ENCODE measurements at regions not wholly inside any gene's neighbourhood (a gene's known extent, or its start where the extent isn't known, plus 50 kb on each side); places are given as distances from the start of the nearest gene placed in this dataset.

GRCh38 chr5:91884036-91884435 is 500.9 kb upstream of the ARRDC3 start:
- Histone ChIP-seq H3K27ac (no peak overlapping the region), H3K9me3 (no peaks in the 10 kb centered on the region), H3K36me3 (no peaks in the 10 kb centered on the region), H3K27me3 (no peaks in the 10 kb centered on the region), H3K4me1 (no peaks in the 10 kb centered on the region), H3K4me3 (no peak overlapping the region)
- FAIRE-seq, result no peak
- intact Hi-C loops (cut with DNase I), result no loop called here
- TF ChIP-seq, protein P1, sequence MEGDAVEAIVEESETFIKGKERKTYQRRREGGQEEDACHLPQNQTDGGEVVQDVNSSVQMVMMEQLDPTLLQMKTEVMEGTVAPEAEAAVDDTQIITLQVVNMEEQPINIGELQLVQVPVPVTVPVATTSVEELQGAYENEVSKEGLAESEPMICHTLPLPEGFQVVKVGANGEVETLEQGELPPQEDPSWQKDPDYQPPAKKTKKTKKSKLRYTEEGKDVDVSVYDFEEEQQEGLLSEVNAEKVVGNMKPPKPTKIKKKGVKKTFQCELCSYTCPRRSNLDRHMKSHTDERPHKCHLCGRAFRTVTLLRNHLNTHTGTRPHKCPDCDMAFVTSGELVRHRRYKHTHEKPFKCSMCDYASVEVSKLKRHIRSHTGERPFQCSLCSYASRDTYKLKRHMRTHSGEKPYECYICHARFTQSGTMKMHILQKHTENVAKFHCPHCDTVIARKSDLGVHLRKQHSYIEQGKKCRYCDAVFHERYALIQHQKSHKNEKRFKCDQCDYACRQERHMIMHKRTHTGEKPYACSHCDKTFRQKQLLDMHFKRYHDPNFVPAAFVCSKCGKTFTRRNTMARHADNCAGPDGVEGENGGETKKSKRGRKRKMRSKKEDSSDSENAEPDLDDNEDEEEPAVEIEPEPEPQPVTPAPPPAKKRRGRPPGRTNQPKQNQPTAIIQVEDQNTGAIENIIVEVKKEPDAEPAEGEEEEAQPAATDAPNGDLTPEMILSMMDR (IDR thresholded peaks at IDR 0.05), result no peak
- ATAC-seq, result no peak
- 45 to 65% methylated on average over 1 of the region's 1 CpG for WGBS, 2 donors
- no peak for DNase-seq

DNA sequence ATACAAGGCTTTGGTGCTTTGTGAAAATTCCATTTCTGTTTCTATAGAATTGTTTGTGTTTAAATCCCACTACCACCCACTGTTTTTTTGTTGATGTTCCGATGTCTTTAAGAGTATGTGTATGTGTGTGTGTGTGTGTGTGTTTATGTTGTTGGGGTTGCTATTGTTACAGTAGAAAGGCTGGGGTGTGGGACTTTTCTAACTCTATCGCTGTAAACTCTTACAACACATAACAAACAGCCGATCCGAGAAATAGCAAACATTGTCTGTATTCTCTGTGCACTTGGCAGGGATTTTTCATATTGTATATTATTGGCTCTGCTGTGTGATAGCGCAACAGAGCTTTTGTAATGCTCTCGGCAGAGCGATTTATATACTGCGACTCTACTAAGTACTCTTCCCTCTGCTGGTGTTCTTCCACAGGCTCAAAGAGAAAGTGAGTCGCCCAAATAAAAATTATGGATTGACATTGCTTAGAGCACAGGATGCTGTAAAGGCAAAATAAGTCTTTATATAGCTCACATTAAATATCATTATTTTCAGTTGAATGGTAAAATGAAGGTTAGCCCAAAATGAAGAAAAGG is 492.2 kb upstream of the ARRDC3 start:
- no peak for ATAC-seq
- Histone ChIP-seq H3K4me3 (no peak overlapping the region), H3K4me1 (no peaks in the 10 kb centered on the region), H3K36me3 (no peaks in the 10 kb centered on the region), H3K9me3 (no peaks in the 10 kb centered on the region), H3K27ac (no peak overlapping the region), H3K27me3 (no peaks in the 10 kb centered on the region)
- FAIRE-seq, result no peak
- WGBS, 2 donors, result 45 to 62% methylated on average over 9 of the region's 9 CpGs
- TF ChIP-seq, protein P1 (IDR thresholded peaks at IDR 0.05), result no peak
- intact Hi-C loops (cut with DNase I), result no loop called here
- no peak for DNase-seq

- Histone ChIP-seq H3K9me3 (no peaks in the 10 kb centered on the region), H3K4me3 (no peak overlapping the region), H3K27ac (no peak overlapping the region), H3K4me1 (no peaks in the 10 kb centered on the region), H3K36me3 (no peaks in the 10 kb centered on the region), H3K27me3 (no peaks in the 10 kb centered on the region)
- no peak for DNase-seq
- intact Hi-C loops (cut with DNase I), result no loop called here
- TF ChIP-seq, protein P1 (IDR thresholded peaks at IDR 0.05), result no peak
- no peak for FAIRE-seq
- no peak for ATAC-seq
Measured at GRCh38 chr5:91867799-91868198, 484.7 kb upstream of the ARRDC3 start.

DNA sequence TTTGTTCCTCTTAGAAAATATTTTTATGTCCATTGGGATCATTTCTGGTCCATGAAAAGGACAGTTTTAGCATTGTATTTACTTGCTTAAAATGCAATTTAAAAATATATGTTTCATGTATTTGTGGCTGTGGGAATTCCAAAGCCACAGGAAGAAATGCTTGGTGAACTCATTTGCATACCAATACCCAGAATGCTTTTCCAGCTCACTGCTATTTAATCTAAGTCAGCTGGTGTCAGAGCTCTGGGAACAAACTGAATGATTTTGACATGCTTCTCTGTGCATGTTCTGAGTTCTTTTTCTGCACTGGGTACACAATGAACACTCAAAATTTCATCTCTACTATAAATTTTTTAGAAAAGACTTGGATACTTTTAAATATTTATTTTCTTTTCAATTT is 482.8 kb upstream of the ARRDC3 start:
- Histone ChIP-seq H3K9me3 (no peaks in the 10 kb centered on the region), H3K36me3 (no peaks in the 10 kb centered on the region), H3K4me1 (no peaks in the 10 kb centered on the region), H3K27me3 (no peaks in the 10 kb centered on the region), H3K27ac (no peak overlapping the region), H3K4me3 (no peak overlapping the region)
- ATAC-seq (no peak), FAIRE-seq (no peak), DNase-seq (no peak)
- TF ChIP-seq, protein P1 (IDR thresholded peaks at IDR 0.05), result no peak
- intact Hi-C loops (cut with DNase I), result no loop called here

- no peak for FAIRE-seq
- Histone ChIP-seq H3K27me3 (no peaks in the 10 kb centered on the region), H3K4me3 (no peak overlapping the region), H3K4me1 (no peaks in the 10 kb centered on the region), H3K27ac (no peak overlapping the region), H3K36me3 (no peaks in the 10 kb centered on the region), H3K9me3 (no peaks in the 10 kb centered on the region)
- TF ChIP-seq, protein P1 (IDR thresholded peaks at IDR 0.05), result no peak
- ATAC-seq, result no peak
- intact Hi-C loops (cut with DNase I), result no loop called here
- 3 to 14% methylated on average over 1 of the region's 1 CpG for WGBS, 2 donors
- no peak for DNase-seq
Measured at GRCh38 chr5:91864962-91865361, 481.8 kb upstream of the ARRDC3 start.
